GM18873 (cell line): ENCODE measurements at regions not wholly inside any gene's neighbourhood (a gene's known extent, or its start where the extent isn't known, plus 50 kb on each side); places are given as distances from the start of the nearest gene placed in this dataset.
A peak's percentile ranks its signal among the peaks of the same experiment; 100 is the strongest.
"Not testable (repeated sequence)": the region's sequence is repeated elsewhere in the genome, so short reads cannot be mapped to it uniquely, and the experiment has no call there.

Experiments
- ATAC-seq: cut with Tn5 transposase; IDR thresholded peaks from one replicate; pipeline ENCODE4 v1.9.1; 2021; ENCODE audit warnings: mild to moderate bottlenecking, moderate library complexity, moderate number of reproducible peaks; ENCODE audit not compliant: unreplicated experiment, low FRiP score

DNA sequence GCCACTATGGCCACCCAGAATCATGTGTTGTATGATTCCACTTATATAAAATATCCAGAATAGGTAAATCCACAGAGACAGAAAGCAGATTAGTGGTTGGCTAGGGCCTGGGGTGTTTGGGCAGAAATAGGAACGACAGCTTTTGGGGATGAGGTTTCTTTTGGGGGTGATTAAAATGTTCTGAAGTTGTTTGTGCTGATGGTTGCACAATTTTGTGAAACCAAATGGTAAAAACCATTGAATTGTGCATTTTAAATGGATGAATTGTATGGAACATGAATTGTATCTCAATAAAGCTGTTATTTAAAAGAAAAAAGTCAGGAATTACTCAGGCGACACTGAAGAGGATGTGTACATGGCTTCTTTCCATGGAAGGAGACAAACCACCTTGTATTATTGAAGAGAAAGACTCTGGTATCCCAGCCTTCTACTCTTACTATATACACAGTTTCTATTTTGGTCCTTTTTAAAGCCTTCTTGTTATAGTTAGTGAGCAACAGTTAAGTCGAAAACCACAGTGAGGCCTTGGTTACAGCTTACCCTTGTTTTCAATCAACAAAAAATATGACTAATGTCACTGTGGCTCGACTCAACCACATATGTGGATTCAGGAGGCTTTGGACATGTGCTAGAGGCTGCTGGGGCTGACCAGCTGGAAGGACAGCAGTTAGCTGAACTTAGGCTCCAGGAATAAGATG, 57.1 kb upstream of the KMT2E start:
- peak; percentile 89 for ATAC-seq

DNA sequence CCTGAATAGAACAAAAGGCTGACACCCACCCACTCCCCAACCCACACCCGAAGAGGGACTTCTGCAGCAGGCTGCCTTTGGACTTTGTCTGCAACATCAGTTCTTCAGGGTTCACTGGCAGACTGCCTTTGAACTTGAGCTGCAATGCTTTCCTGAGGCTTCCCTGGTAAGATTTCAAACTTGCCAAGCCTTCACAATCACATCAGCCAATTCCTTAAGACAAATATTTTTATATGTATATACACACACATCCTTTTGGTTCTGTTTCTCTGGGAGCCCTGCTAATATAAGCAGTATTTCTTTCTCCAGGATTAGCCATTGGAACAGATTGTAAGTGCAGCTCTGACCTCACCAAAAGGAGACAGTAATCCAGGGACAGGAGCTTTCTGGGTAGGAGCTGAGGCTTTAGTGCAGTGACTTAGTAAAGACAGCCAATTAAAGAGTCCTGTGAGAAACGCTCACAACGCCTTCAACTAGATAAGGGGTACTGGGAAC, 55.6 kb upstream of the KMT2E start:
- no peak for ATAC-seq

DNA sequence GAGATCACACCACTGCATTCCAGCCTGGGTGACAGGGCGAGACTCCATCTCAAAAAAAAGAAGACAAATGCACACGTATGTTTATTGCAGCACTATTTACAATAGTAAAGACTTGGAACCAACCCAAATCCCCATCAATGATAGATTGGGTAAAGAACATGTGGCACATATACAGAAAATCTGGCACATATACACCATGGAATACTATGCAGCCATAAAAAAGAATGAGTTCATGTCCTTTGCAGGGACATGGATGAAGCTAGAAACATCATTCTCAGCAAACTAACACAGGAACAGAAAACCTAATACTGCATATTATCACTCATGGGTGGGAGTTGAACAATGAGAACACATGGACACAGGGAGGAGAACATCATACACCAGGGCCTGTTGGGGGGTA, 54.5 kb upstream of the KMT2E start:
- ATAC-seq: not testable (repeated sequence)

DNA sequence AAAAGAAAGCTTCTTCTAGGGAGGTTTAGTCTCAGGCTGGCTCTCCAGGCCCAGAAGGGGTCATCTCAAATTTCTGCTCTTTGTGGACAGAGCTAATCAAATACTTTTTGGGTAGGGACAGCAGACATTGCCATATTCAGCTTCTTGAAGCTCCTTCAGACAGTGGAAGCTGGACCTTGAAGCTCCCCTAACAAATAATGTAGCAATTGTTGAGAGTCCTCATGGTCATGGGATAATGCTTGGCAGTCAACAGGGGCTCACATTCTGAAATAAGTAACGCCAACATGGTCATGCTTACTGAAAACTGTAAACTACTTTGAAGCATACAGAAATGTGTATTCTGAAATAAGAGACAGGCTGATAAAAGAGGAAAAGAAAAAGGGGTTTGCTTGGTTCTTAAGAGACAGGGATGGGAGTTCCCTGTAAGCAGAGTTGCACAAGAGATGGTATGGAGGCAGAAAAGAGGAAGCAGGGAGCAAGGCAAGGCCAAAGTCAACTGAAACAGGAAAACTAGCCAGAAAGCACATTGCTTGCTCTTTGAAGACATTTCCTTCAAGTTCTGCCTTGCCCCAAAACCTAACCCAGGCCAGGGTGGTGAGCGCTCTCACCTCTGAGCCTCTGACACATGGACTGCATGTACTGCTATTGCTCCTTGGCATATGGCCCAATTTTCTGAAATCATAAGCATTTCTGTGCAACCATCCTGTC, 53.1 kb upstream of the KMT2E start:
- ATAC-seq: no peak

DNA sequence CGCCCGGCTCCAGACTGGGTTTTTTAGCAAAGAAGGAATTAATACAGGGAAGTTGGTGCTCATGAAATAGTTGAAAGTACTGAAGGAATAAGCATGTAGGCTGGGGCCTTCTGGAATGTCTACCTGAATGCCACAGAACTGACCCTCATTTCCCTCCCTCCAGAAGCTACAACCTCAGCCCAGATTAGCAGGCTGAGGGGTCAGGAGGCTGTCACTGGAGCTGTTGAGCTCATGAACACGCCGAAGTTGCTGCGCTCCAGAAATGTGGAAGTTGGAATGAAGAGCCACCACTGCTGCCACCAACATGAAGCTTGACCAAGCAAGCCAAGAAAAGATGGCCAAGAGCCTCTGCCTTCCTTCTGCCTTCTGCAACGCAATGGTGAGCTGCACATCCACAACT, 52.2 kb upstream of the KMT2E start:
- ATAC-seq: no peak

DNA sequence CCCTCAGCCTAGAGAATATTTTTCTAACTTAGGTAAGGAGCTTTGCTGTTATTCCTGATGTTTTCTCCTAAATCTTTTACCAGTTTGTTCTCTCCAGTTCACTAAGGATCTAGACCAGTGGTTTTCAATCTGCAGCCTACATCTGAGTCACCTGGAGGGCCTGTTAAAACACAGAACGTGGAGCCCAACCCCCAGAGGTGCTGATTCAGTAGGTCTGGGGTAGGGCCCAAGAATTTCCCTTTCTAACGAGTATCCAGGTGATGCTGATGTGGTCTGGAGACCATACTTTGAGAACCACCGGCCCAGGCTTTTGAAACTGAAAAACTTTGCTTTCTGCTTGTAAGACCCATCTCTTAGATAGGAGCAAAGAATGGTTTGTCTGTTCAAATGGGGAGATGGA, 51.2 kb upstream of the KMT2E start:
- ATAC-seq: no peak

DNA sequence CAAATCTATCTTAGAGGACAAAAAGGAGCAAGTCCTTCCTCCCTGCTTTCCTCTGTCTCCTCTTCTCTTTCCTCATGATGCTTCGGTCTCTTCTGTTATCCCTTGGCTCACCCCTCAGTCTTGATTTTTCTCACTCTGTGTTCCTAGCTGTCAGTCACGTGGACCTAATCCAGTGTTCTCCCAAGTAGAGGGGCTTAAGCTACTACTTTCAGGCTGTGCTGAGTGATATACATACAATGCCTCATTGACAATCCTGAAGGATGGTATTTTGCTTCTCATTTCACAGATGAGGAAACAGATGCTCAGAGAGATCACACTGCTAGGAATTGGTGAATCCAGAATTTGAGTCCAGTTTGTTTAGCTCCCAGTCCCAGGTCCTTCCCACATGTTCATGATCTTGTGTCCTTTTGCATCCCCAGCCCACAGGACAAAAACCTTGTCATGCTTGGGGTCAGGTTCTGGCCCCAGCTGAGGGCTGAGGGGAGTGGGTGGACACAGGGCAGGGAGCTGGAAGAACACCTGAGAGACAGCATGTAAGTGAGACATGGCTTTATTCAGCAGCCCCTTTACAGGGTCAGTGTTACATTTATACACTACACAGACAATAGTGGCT, 50.5 kb upstream of the KMT2E start:
- ATAC-seq: no peak

DNA sequence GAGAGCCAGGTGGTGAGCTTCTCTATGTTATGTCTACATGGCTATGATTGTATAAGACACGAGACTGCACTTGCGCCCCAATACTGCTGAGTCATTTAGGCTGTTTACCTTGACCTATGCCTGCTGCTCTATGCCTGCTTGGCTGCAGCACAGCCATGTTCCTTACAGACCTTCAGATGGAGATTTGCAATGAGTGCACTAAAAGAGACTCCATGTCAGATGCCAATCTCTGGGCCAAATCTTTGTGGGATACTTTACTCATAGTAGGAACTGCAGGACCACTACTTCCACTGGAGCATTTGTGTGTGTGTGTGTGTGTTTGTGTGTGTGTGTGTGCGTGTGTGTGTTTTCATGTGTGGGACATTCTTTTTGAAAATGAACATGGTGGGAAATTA, 50.0 kb upstream of the KMT2E start:
- no peak for ATAC-seq
